H9 (cell line): ENCODE measurements at regions not wholly inside any gene's neighbourhood (a gene's known extent, or its start where the extent isn't known, plus 50 kb on each side); places are given as distances from the start of the nearest gene placed in this dataset.
A peak's percentile ranks its signal among the peaks of the same experiment; 100 is the strongest.

ENCODE experiments used
- DNase-seq: peaks from one replicate; pipeline ENCODE4 v3.0.0-alpha.2; 2017
- H2AFZ ChIP-seq: one replicate; pipeline ENCODE4 v1.6.1; 2013; ENCODE audit warnings: mild to moderate bottlenecking, low read length, control low read depth, moderate library complexity
- H2AK5ac ChIP-seq: 2 replicates; pipeline ENCODE4 v1.6.1; 2013; ENCODE audit warnings: low read length, control low read depth, mixed read lengths; ENCODE audit not compliant: insufficient read length
- H2BK120ac ChIP-seq: one replicate; pipeline ENCODE4 v1.6.1; 2013; ENCODE audit warnings: low read depth, mild to moderate bottlenecking, low read length, control low read depth, inconsistent platforms; ENCODE audit not compliant: poor library complexity, severe bottlenecking
- H2BK12ac ChIP-seq: 2 replicates; pipeline ENCODE4 v1.6.1; 2013; ENCODE audit warnings: low read length, control low read depth, mixed read lengths, low read depth; ENCODE audit not compliant: insufficient read length
- H2BK15ac ChIP-seq: 2 replicates; pipeline ENCODE4 v1.6.1; 2013; ENCODE audit warnings: low read depth, low read length, control low read depth
- H2BK20ac ChIP-seq: one replicate; pipeline ENCODE4 v1.6.1; 2013; ENCODE audit warnings: low read depth, mild to moderate bottlenecking, low read length, control low read depth, inconsistent platforms; ENCODE audit not compliant: poor library complexity, severe bottlenecking
- H2BK5ac ChIP-seq: 2 replicates; pipeline ENCODE4 v1.6.1; 2013; ENCODE audit warnings: low read length, control low read depth, mixed read lengths; ENCODE audit not compliant: insufficient read length
- H3K14ac ChIP-seq: 2 replicates; pipeline ENCODE4 v1.6.1; 2013; ENCODE audit warnings: low read length, control low read depth; ENCODE audit not compliant: insufficient read depth
- H3K18ac ChIP-seq: 2 replicates; pipeline ENCODE4 v1.6.1; 2013; ENCODE audit warnings: low read depth, mild to moderate bottlenecking, mixed read lengths, low read length, control low read depth; ENCODE audit not compliant: insufficient read length
- H3K23ac ChIP-seq: 2 replicates; pipeline ENCODE4 v1.6.1; 2013; ENCODE audit warnings: low read length, control low read depth, mixed read lengths, low read depth; ENCODE audit not compliant: insufficient read length
- H3K23me2 ChIP-seq: 2 replicates; pipeline ENCODE4 v1.6.1; 2013; ENCODE audit warnings: low read depth, mild to moderate bottlenecking, mixed read lengths, low read length, control low read depth; ENCODE audit not compliant: insufficient read length, poor library complexity, severe bottlenecking
- H3K27ac ChIP-seq: 2 replicates; pipeline ENCODE4 v1.5.1; 2013; ENCODE audit warnings: low read length, control low read depth, mixed read lengths, low read depth; ENCODE audit not compliant: insufficient read length
- H3K27me3 ChIP-seq: 2 replicates; pipeline ENCODE4 v1.6.1; 2013; ENCODE audit warnings: low read length, control low read depth, inconsistent platforms; ENCODE audit not compliant: insufficient read depth
- H3K4ac ChIP-seq: 2 replicates; pipeline ENCODE4 v1.6.1; 2013; ENCODE audit warnings: low read depth, mild to moderate bottlenecking, control low read depth, inconsistent platforms, low read length, moderate library complexity
- H3K4me1 ChIP-seq: 2 replicates; pipeline ENCODE4 v1.6.1; 2013; ENCODE audit warnings: low read length, control low read depth, inconsistent platforms; ENCODE audit not compliant: insufficient read depth
- H3K4me2 ChIP-seq: 2 replicates; pipeline ENCODE4 v1.6.1; 2013; ENCODE audit warnings: low read length, control low read depth, mixed read lengths; ENCODE audit not compliant: insufficient read length, insufficient read depth
- H3K56ac ChIP-seq: 2 replicates; pipeline ENCODE4 v1.6.1; 2013; ENCODE audit warnings: low read depth, mild to moderate bottlenecking, mixed read lengths, low read length, control low read depth; ENCODE audit not compliant: insufficient read length
- H3K79me1 ChIP-seq: 2 replicates; pipeline ENCODE4 v1.6.1; 2013; ENCODE audit warnings: low read depth, mild to moderate bottlenecking, moderate library complexity, low read length, control low read depth, inconsistent platforms; ENCODE audit not compliant: insufficient read depth, poor library complexity, severe bottlenecking
- H3K79me2 ChIP-seq: 2 replicates; pipeline ENCODE4 v1.6.1; 2013; ENCODE audit warnings: low read length, control low read depth, inconsistent platforms; ENCODE audit not compliant: insufficient read depth
- H3K9ac ChIP-seq: 2 replicates; pipeline ENCODE4 v1.6.1; 2013; ENCODE audit warnings: low read length, control low read depth, mixed read lengths; ENCODE audit not compliant: insufficient read length; ENCODE audit errors: extremely low read depth
- H3K9me3 ChIP-seq: one replicate; pipeline ENCODE4 v1.6.1; 2013; ENCODE audit warnings: low read depth, low read length, inconsistent platforms; ENCODE audit not compliant: control insufficient read depth
- H3T11ph ChIP-seq: one replicate; pipeline ENCODE4 v1.6.1; 2013; ENCODE audit warnings: mild to moderate bottlenecking, low read length, control low read depth, inconsistent platforms
- H4K20me1 ChIP-seq: one replicate; pipeline ENCODE4 v1.6.1; 2013; ENCODE audit not compliant: control insufficient read depth, insufficient read length, insufficient read depth
- H4K5ac ChIP-seq: 2 replicates; pipeline ENCODE4 v1.6.1; 2013; ENCODE audit warnings: low read depth, mild to moderate bottlenecking, mixed read lengths, low read length, control low read depth; ENCODE audit not compliant: insufficient read length
- H4K8ac ChIP-seq: replicated peaks from 2 replicates; pipeline ENCODE4 v1.6.1; 2013; ENCODE audit warnings: low read length, control low read depth, mixed read lengths, low read depth; ENCODE audit not compliant: insufficient read length
- H4K91ac ChIP-seq: 2 replicates; pipeline ENCODE4 v1.6.1; 2013; ENCODE audit warnings: low read depth, mild to moderate bottlenecking, moderate library complexity, mixed read lengths, low read length, control low read depth; ENCODE audit not compliant: insufficient read length
- H3K27ac Mint-ChIP-seq, 3 experiments: 2 replicates in 2 of 3; 3 replicates in 1 of 3; pipeline ENCODE4 v1.8.0; 2020 to 2021; ENCODE audit warnings: mixed read lengths in 3 of 3, mild to moderate bottlenecking in 1 of 3, moderate library complexity in 1 of 3
- H3K27me3 Mint-ChIP-seq: 2 replicates; pipeline ENCODE4 v1.8.0; 2021; ENCODE audit warnings: low read depth, mild to moderate bottlenecking, moderate library complexity, mixed read lengths
- H3K36me3 Mint-ChIP-seq, 3 experiments: 2 replicates in 2 of 3; 3 replicates in 1 of 3; pipeline ENCODE4 v1.8.0; 2020 to 2021; ENCODE audit warnings: low read depth in 3 of 3, mixed read lengths in 3 of 3; ENCODE audit not compliant: insufficient read depth in 1 of 3
- H3K4me1 Mint-ChIP-seq, 2 experiments: 2 replicates each; pipeline ENCODE4 v1.8.0; 2020; ENCODE audit warnings: mixed read lengths in 2 of 2
- H3K4me3 Mint-ChIP-seq, 2 experiments: 2 replicates in 1 of 2; 3 replicates in 1 of 2; pipeline ENCODE4 v1.8.0; 2020 to 2021; ENCODE audit warnings: mild to moderate bottlenecking in 2 of 2, mixed read lengths in 2 of 2, moderate library complexity in 1 of 2
- H3K9me3 Mint-ChIP-seq, 2 experiments: 2 replicates in 1 of 2; 3 replicates in 1 of 2; pipeline ENCODE4 v1.8.0; 2020; ENCODE audit warnings: mild to moderate bottlenecking in 2 of 2, mixed read lengths in 2 of 2, moderate library complexity in 1 of 2
- WGBS: extraction: QIAGEN DNeasy Blood & Tissue Kit; methylation state at CpG from one replicate; pipeline ENCODE4 v1.1.7; 2013; ENCODE audit warnings: missing lambda C conversion rate, low lambda C conversion rate, mixed read lengths; ENCODE audit not compliant: insufficient read length; ENCODE audit errors: extremely low coverage; 5-methylcytosine and 5-hydroxymethylcytosine counted together
- TF ChIP-seq, protein P1 (sequence below): fragments of 200-600 bp; sonication (generic); conservative IDR thresholded peaks from 3 replicates; pipeline ENCODE4 v1.8.0; 2021; ENCODE audit warnings: antibody characterized with exemption, mild to moderate bottlenecking

DNA sequence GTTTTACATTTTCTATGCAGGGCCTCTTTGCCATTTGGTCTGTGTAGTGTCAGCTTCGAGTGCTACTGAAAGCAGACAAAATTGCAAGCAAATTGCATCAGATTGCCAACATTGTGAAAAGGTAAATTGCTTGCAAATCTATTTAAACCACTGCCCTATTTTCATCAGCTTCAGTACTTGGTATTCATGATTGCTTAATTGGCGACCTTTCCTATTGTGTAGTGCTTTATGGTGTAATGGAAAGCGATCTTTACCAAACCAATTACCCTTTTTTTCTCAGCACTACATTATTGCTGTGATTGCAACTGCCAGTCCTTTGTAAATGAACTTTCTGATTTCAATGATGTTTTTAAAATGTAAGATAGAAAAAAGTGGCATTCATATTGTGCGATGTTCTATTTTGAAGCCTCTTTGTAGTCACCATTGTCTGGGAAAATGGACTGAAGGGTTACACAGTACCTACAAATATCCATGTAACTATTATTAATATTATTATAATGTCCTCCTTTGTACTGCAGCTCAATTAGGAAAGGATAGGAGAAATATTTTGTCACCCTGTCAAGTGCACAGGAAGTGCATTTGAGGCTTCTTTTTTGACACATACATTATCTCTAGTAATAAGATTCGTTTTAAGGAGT, 177.7 kb upstream of the SP8 start:
- no peak for DNase-seq
- Histone ChIP-seq H2BK15ac (no peak overlapping the region), H3K4ac (no peak overlapping the region), H4K20me1 (no peaks in the 10 kb centered on the region), H3K56ac (no peak overlapping the region), H3K27me3 (no peaks in the 10 kb centered on the region), H4K91ac (no peak overlapping the region), H4K8ac (no peak overlapping the region), H3K9ac (no peak overlapping the region), H3K9me3 (no peaks in the 10 kb centered on the region), H2BK20ac (no peak overlapping the region), H2BK12ac (no peak overlapping the region), H2AFZ (no peak overlapping the region), H4K5ac (no peak overlapping the region), H2BK5ac (no peak overlapping the region), H2BK120ac (no peak overlapping the region), H3T11ph (no peak overlapping the region), H3K23ac (no peak overlapping the region), H3K18ac (no peak overlapping the region), H3K79me1 (no peaks in the 10 kb centered on the region), H3K23me2 (no peaks in the 10 kb centered on the region), H3K14ac (no peak overlapping the region), H3K79me2 (no peaks in the 10 kb centered on the region), H3K4me2 (no peak overlapping the region), H3K4me1 (no peaks in the 10 kb centered on the region), H3K27ac (no peak overlapping the region), H2AK5ac (no peak overlapping the region)
- Mint-ChIP-seq H3K9me3 (no peaks in the 10 kb centered on the region), H3K4me3 (no peak overlapping the region), H3K36me3 (no peaks in the 10 kb centered on the region), H3K27me3 (no peaks in the 10 kb centered on the region; the same call in 1 of the 2 replicates), H3K4me1 (no peaks in the 10 kb centered on the region; a peak in 1 of 4 replicates), H3K27ac (peak overlapping the region in 1 of 3 experiments; percentile 21; a peak in 1 of 7 replicates)
- no CpG with 5 or more reads among the region's 5 CpGs for WGBS
- TF ChIP-seq, protein P1, sequence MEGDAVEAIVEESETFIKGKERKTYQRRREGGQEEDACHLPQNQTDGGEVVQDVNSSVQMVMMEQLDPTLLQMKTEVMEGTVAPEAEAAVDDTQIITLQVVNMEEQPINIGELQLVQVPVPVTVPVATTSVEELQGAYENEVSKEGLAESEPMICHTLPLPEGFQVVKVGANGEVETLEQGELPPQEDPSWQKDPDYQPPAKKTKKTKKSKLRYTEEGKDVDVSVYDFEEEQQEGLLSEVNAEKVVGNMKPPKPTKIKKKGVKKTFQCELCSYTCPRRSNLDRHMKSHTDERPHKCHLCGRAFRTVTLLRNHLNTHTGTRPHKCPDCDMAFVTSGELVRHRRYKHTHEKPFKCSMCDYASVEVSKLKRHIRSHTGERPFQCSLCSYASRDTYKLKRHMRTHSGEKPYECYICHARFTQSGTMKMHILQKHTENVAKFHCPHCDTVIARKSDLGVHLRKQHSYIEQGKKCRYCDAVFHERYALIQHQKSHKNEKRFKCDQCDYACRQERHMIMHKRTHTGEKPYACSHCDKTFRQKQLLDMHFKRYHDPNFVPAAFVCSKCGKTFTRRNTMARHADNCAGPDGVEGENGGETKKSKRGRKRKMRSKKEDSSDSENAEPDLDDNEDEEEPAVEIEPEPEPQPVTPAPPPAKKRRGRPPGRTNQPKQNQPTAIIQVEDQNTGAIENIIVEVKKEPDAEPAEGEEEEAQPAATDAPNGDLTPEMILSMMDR, result no peak
